Cardiac fibroblast (primary cell): ENCODE measurements at regions not wholly inside any gene's neighbourhood (a gene's known extent, or its start where the extent isn't known, plus 50 kb on each side); places are given as distances from the start of the nearest gene placed in this dataset.
"Not testable (repeated sequence)": the region's sequence is repeated elsewhere in the genome, so short reads cannot be mapped to it uniquely, and the experiment has no call there.

ENCODE experiments used
- DNase-seq, 2 donors: peaks; one replicate each; pipeline versions ENCODE4 v3.0.0 to v3.0.0-alpha.2; 2010; ENCODE audit warnings: low read depth in 2 of 2
- H3K4me3 ChIP-seq, 2 donors: replicated peaks in 1 of 2; 1 replicate in 1 of 2; 2 replicates in 1 of 2; pipeline ENCODE4 v1.5.1; 2011; ENCODE audit warnings: low read depth in 2 of 2, low read length in 2 of 2, mild to moderate bottlenecking in 2 of 2, moderate library complexity in 1 of 2
- TF ChIP-seq, protein P1 (sequence below): IDR thresholded peaks from one replicate; pipeline ENCODE4 v1.5.1; 2011; ENCODE audit warnings: low read depth, mild to moderate bottlenecking, low read length, inconsistent platforms

DNA sequence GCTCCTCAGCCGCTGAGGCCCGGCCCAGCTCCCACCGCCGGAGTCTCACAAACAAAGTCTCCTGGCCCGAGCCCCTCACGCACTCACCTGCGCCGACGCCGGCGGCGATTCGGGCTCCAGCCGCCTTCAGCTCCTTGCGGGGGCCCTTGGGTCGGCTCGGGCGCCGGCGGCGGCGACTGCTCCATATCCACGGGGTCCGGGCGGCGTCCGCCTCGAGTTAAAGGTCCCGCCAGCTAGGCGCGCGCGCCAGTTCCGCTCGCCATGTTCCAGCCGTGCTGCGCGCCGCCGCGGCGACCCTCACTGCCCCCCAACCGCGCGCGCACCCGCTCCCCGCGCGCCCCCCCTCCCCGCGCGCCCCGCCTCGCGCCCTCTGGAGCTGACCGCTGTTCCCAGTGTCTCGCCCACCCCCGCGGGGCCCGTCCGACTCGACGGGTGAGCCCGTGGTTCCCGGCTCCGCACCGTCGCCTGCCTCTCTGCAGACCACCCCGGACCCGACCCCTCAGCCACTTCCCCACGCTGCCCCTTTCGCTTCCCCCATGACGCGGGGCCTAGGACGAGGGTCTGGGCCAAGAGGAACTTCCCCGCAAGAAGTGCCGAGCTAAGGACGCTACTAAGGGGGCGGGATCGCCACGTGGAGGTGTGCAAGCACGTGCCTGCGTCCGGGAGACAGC lies 396.1 kb downstream of the ZNF33B start:
- H3K4me3 ChIP-seq: peak overlapping the region in 1 of 2 donors; percentile 3
- TF ChIP-seq, protein P1, sequence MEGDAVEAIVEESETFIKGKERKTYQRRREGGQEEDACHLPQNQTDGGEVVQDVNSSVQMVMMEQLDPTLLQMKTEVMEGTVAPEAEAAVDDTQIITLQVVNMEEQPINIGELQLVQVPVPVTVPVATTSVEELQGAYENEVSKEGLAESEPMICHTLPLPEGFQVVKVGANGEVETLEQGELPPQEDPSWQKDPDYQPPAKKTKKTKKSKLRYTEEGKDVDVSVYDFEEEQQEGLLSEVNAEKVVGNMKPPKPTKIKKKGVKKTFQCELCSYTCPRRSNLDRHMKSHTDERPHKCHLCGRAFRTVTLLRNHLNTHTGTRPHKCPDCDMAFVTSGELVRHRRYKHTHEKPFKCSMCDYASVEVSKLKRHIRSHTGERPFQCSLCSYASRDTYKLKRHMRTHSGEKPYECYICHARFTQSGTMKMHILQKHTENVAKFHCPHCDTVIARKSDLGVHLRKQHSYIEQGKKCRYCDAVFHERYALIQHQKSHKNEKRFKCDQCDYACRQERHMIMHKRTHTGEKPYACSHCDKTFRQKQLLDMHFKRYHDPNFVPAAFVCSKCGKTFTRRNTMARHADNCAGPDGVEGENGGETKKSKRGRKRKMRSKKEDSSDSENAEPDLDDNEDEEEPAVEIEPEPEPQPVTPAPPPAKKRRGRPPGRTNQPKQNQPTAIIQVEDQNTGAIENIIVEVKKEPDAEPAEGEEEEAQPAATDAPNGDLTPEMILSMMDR: no peak
- DNase-seq: no peak

DNA sequence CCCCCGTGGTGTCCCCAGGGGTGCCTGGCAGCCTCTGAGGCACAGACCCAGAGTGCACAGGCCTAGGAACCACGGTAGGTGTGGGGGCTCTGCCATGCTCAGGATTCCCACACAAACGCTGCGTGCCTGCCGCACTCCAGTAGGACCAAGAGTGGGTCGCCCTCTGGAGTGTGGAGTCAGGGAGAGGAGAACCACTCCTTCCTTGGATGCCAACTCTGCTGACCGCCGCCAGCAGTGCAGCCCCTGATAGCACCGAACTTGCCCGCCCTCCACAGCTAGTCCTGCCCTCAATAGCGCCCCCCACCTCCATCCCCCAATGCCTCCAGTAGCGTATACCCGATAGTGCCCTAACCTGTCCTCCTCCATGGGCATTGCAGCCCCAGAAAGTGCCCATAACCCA lies 402.0 kb downstream of the ZNF33B start:
- DNase-seq, H3K4me3 ChIP-seq: not testable (repeated sequence)

DNA sequence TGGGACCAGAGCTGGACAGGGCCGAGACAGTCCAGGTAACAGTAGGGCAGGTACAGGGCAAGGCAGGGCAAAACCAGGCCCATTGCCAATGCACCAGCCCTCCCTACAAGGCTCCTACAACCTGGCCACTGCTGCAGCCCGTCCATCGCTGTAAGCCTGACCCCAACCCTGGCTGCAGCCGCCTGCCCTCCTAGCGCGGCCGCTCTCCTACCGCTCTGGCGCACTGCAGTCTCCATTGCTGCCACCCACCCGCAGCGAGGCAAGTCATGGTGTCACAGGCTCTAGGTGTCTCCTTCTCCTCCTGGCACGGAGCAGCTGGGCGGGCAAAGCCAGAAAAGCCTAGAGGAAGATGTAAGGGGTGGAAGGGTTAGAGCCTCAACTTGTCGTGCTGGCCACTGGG lies 402.6 kb downstream of the ZNF33B start:
- not testable (repeated sequence) for DNase-seq, H3K4me3 ChIP-seq

DNA sequence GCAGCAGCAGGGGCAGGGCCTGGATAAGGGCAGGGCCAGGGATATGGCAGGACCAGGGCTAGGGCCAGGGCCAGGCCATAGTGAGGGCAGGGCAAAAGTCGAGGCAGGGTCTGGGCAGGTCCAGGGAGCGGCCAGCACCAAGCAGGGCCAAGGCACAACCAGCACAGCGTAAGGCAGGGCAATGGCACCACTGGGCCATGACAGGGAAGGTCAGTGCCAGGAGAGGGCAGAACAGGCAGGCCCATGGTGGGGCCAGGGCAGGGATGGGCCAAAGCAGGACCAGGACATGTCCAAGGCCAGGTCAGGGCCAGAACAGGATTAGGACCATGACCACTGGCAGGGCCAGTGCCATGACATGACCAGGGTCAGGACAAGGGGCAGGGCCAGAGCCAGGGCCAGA lies 403.1 kb downstream of the ZNF33B start:
- not testable (repeated sequence) for H3K4me3 ChIP-seq, DNase-seq

DNA sequence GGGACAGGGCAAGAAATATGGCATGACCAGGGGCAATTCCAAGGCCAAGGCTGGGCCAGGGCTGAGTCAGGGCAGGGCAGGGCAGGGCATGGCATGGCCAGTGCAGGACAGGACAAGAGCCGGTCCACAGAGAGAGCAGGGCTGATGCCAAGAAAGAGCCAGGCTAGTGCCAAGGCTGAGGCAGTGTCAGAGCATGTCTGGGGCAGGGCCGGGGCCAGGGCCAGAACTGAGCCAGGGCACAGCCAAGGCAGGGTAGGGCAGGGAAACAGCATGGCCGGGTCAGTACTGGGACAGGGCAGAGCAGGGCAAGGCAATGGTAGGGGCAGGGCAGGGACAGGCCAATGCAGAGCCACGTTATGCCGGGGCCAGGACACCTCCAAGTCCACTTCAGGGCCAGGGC lies 403.9 kb downstream of the ZNF33B start:
- not testable (repeated sequence) for H3K4me3 ChIP-seq, DNase-seq

DNA sequence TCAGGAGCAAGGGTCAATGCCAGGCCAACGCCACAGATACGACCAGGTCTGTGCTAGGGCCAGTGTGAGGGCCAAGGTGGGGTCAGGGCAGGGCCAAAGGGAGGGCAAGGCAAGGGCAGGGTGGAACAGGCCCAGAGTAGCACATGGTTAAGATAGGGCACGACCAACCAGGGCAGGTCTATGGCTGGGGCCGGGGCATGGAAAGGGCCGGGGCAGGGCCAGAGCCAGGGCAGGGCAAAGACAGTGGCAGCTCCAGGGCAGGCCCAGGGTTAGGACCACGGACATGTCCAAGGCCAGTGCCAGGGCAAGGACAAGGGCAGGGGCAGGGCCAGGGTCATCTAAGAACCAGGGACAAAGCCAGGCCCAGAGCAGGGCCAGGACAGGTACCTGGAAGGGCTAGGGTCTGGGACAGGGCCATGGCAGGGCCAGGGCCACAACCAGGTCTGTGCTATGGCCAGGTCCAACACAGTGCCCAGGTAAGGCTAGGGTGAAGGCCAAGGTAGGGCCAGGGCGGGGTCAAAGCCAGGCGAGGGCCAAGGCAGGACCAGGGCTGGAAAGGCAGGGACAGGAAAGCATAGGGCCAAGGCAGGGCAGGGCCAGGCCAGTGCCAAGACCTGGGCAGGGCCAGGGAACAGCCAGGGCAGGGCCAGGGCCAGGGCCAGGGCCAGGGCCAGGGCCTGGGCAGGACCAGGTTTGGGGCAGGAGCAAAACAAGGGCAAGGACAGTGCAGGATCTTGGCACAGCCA lies 404.7 kb downstream of the ZNF33B start:
- not testable (repeated sequence) for H3K4me3 ChIP-seq, DNase-seq

DNA sequence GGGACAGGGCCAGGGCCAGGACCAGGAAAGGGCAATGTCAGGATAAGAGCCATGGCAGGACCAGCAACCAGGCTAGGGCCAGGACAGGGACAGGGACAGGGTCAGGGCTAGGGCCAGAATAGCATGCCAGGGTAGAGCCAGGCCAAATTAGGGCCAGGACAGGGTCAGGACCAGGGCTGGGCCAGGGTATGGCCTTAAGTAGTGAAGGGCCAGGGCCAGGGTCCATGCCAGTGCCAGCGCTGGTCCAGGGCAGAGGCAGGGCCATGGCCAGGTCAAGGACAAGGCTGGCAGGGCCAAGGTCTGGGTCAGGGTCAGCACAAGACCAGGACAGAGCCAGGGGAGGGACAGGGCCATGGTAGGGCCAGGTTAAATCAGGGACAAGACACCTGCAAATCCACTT lies 405.4 kb downstream of the ZNF33B start:
- not testable (repeated sequence) for DNase-seq, H3K4me3 ChIP-seq

DNA sequence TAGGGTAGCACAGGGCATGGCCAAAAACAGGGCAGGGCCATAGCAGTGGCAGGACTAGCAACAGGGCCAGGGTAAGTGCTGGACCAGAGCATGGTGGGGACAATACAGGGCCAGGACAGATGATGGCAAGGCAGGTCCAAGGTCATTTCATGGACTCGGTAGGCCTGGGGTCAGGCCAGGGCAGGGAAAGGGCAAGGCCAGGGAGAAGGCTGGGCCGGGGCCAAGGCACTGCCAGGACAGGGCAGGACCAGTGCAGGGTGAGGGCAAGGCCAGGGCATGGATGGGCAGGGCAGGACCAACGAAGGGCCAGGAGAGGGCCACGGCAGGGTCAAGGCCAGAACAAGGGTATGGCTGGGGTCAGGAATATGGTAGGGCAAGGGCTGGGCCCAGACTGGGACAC lies 407.6 kb downstream of the ZNF33B start:
- DNase-seq, H3K4me3 ChIP-seq: not testable (repeated sequence)

DNA sequence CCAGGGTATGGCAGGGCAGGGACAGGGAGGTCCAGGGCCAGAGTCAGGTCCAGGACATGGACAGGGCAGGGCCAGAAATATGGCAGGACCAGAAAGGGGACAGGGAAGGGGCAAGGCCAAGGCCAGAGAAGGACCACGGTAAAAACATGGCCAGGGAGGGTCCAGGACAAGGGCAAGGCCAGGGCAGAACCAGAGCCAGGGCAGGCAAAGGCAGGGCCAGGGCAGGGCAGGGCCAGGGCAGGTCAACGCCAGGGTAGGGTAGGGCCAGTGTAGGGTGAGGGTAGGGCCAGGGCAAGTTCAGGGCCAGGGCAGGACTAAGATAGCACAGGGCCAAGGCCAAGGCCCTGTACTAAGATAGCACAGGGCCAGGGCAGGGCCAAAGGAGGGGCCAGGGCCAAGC lies 408.3 kb downstream of the ZNF33B start:
- not testable (repeated sequence) for H3K4me3 ChIP-seq, DNase-seq

DNA sequence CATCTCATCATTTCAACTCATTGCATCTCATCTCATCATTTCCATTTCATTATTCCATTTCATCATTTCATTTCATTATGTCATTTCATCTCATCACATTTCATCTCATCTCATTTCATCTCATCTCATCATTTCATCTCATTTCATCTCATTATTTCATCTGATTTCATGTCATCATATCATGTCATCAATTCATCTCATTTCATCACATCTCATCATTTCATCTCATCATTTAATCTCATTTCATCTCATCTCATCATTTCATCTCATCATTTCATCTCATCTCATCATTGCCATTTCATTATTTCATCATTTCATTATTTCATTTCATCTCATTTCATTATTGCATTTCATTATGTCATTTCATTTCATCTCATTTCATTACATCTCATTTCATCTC lies 410.5 kb downstream of the ZNF33B start:
- DNase-seq, H3K4me3 ChIP-seq: not testable (repeated sequence)

DNA sequence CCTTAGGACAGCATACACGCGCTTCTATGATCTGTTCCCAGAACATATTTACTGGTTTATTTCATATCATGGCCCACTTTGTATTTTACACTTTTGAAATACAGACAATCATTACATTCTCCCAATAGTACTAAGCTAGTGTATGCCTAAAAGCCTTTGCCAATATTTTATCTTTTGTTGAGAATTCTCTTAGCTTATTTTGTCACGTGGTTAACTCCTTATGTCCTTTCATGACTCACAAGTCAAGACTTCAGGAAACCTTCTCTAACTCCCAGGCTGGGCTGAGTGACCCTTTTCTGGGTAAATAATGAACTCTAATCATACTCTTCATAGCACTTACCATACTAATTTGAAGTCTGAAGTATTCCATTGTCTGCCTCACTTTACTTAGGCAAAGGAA lies 444.8 kb downstream of the ZNF33B start:
- not testable (repeated sequence) for DNase-seq, H3K4me3 ChIP-seq

DNA sequence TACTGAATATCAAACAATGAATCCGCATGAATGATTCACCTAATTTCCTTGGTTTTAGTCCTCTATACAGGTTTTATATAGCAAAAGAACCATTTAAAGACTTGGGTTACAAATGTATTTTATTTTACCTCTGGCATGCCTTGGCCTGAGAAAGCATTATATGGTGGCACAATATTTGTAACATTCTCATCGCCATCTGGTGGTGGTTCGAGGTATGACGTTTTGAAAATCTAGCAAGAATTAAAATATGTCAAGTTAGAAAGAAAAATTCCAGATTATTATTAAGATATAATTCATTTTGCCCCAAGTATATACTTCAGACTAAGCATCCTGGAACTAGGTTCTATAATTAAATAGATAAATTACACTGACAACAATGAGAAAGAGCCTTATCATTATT lies 445.9 kb downstream of the ZNF33B start:
- not testable (repeated sequence) for H3K4me3 ChIP-seq
- TF ChIP-seq, protein P1: peak; percentile 40
- DNase-seq: peak; percentile 25 to 31

DNA sequence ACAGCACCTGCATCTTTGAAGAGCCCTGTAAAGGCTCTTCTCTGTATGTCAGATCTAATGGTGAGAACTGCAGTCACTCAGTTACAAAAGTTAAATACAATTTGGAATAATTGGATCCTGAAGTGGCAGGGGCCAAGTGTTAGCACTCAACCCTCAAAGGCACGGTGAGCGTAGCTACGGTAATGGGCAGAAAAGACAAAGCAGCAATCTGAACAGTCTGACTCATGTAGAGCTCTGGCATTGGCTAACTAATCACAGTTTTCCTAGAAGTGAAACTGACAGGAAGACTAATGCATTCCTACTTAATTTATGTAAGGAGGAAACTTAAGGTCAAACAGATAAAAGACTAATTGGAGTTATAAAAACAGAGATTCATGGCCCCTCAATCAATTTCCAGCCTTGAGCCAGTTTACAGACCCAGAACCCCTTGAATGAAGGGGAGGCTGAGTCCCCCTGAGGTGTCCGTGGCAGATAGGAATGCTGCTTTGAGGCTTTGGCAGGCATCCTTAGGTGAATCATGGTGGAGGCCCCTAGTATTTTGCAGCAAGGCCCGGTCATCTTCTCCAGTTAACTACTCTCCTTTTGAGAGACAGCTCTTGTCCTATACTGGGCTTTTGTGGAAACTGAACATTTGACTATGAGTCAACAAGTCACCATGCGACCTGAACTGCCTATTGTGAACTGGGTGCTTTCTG lies 450.7 kb downstream of the ZNF33B start:
- DNase-seq, H3K4me3 ChIP-seq: not testable (repeated sequence)
